ENCODE measurements at regions not wholly inside any gene's neighbourhood (a gene's known extent, or its start where the extent isn't known, plus 50 kb on each side); places are given as distances from the start of the nearest gene placed in this dataset.

DNA sequence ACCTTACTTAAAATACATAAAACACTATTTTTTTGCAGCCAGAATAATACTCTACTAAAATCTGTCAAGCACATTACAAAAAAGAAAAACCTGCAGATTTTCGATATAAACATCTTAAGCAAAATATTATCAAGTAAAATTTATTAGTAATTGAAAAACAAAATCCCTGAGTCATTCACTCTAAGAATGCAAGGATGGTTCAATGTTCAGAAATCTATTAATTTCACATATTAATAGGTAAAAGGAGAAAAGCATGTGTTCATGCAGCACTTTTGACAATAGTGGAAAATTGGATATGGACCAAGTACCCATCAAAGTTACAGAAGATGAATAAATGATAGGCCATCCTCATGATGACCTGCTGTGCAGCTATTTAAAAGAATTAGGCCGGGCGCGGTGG lies 66.2 kb upstream of the OTOS start:
- H3K36me3 ChIP-seq, result no peaks in the 10 kb centered on the region
- DNase-seq, result no peak
- H3K9me3 ChIP-seq (ENCODE audit: severe bottlenecking), result no peaks in the 10 kb centered on the region
- TF ChIP-seq, protein P1, sequence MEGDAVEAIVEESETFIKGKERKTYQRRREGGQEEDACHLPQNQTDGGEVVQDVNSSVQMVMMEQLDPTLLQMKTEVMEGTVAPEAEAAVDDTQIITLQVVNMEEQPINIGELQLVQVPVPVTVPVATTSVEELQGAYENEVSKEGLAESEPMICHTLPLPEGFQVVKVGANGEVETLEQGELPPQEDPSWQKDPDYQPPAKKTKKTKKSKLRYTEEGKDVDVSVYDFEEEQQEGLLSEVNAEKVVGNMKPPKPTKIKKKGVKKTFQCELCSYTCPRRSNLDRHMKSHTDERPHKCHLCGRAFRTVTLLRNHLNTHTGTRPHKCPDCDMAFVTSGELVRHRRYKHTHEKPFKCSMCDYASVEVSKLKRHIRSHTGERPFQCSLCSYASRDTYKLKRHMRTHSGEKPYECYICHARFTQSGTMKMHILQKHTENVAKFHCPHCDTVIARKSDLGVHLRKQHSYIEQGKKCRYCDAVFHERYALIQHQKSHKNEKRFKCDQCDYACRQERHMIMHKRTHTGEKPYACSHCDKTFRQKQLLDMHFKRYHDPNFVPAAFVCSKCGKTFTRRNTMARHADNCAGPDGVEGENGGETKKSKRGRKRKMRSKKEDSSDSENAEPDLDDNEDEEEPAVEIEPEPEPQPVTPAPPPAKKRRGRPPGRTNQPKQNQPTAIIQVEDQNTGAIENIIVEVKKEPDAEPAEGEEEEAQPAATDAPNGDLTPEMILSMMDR (IDR thresholded peaks at IDR 0.05; ENCODE audit: low read depth, low read length), result no peak
- no peaks in the 10 kb centered on the region for H3K27me3 ChIP-seq (ENCODE audit: insufficient read depth, low read depth, severe bottlenecking)
- H3K27ac ChIP-seq, result no peak overlapping the region
- no peak overlapping the region for H3K4me3 ChIP-seq (ENCODE audit: low read depth, low read length)

DNA sequence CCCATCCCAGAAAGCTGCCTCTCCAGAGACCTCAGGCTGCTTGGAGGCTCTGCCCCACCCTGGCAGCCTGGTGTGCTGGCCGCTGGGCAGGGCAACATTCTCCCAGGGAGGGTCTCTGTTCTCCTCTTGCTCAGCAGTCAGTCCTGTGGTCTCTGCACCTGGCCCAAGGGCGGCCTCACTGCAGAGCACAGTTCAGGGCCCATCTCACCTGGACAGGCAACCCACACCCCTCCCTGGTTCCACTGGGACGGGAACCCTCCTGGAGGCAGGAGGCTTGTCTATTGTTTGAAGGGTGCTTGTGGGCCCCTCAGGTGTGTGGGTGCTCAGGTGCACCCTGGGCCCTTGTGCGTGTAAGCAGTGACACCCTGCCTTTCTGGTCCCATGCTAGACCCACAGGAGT lies 67.2 kb upstream of the OTOS start:
- no peaks in the 10 kb centered on the region for H3K36me3 ChIP-seq
- TF ChIP-seq, protein P1 (IDR thresholded peaks at IDR 0.05; ENCODE audit: low read depth, low read length), result no peak
- no peak overlapping the region for H3K4me3 ChIP-seq (ENCODE audit: low read depth, low read length)
- DNase-seq, result no peak
- H3K9me3 ChIP-seq (ENCODE audit: severe bottlenecking), result no peaks in the 10 kb centered on the region
- no peak overlapping the region for H3K27ac ChIP-seq
- H3K27me3 ChIP-seq (ENCODE audit: insufficient read depth, low read depth, severe bottlenecking), result no peaks in the 10 kb centered on the region

DNA sequence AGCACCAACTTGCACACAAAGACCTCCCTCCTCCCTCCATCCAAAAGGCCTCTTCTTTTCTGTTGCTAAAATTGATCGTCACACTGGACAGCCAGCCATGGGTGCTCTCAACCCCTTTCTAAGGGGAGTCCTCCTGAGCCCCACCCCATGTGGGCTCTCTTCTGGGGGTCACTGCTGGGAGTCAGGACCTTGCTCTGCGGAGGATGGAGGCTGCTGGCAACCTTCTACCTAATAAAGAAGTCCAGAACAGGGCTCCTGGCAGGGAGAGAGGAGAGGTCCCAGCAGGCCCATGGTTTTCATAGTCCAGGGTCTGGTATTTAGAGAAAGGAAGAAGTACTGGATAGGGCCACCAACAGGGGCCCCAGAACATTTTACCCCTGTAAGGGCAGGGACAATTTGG lies 67.6 kb upstream of the OTOS start:
- Histone ChIP-seq H3K27ac (no peak overlapping the region), H3K9me3 (ENCODE audit: severe bottlenecking) (no peaks in the 10 kb centered on the region), H3K4me3 (ENCODE audit: low read depth, low read length) (no peak overlapping the region), H3K27me3 (ENCODE audit: insufficient read depth, low read depth, severe bottlenecking) (no peaks in the 10 kb centered on the region), H3K36me3 (no peaks in the 10 kb centered on the region)
- no peak for DNase-seq
- TF ChIP-seq, protein P1 (IDR thresholded peaks at IDR 0.05; ENCODE audit: low read depth, low read length), result no peak

DNA sequence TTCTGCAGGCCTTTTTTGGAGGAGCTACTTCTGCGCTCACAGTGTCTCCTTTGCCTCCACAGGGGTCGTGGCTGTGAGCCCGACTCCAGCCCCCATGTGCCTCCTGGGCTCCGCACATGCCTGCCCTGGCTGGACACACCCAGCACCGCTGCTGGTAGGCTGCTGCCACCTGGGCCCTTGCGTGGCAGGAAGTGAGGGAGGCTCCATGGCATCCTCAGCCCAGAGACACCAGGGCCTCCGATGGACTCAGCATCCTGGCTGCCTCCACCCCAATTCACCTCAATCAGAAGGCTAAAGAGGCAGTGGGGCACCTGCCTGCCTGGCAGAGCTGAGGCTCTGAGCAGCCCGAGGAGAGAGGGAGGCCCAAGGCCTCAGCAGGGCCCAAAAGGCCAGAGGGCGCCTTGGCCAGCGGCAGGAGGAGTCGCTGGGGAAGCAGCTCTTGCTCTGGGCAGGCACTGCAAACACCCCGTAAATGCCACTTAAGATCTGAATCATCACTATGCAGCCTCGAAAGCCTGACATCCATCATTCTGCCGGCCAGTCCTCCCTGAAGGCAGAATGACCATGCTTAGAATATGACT lies 68.3 kb upstream of the OTOS start:
- Histone ChIP-seq H3K36me3 (no peaks in the 10 kb centered on the region), H3K4me3 (ENCODE audit: low read depth, low read length) (no peak overlapping the region), H3K9me3 (ENCODE audit: severe bottlenecking) (no peaks in the 10 kb centered on the region), H3K27me3 (ENCODE audit: insufficient read depth, low read depth, severe bottlenecking) (no peaks in the 10 kb centered on the region), H3K27ac (no peak overlapping the region)
- no peak for DNase-seq
- TF ChIP-seq, protein P1 (IDR thresholded peaks at IDR 0.05; ENCODE audit: low read depth, low read length), result no peak

DNA sequence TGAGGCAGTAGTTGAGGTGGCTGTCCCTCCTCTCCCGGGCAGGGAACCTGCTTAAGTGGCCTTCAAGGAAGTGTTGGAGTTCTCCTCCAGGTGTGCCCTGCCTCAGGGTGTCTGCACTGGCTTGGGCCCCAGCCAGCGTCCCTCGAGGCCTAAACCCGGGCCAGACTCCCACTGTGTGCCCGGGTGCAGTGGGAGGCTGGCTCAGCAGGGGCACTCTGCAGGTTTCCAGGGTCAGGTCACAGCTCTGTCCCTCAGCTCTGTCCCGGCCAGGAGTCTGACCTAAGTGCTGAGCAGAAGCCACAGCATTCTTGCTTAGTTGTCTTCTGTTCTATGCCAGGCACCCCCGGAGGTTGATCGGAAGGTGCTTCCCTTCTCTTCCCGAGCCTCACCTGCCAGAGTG lies 69.0 kb upstream of the OTOS start:
- Histone ChIP-seq H3K9me3 (ENCODE audit: severe bottlenecking) (no peaks in the 10 kb centered on the region), H3K36me3 (no peaks in the 10 kb centered on the region), H3K27ac (no peak overlapping the region), H3K27me3 (ENCODE audit: insufficient read depth, low read depth, severe bottlenecking) (no peaks in the 10 kb centered on the region), H3K4me3 (ENCODE audit: low read depth, low read length) (no peak overlapping the region)
- TF ChIP-seq, protein P1 (IDR thresholded peaks at IDR 0.05; ENCODE audit: low read depth, low read length), result no peak
- no peak for DNase-seq
